Cardiac fibroblast (primary cell): ENCODE measurements at regions not wholly inside any gene's neighbourhood (a gene's known extent, or its start where the extent isn't known, plus 50 kb on each side); places are given as distances from the start of the nearest gene placed in this dataset.

ENCODE experiments used
- DNase-seq, 2 donors: peaks; one replicate each; pipeline versions ENCODE4 v3.0.0 to v3.0.0-alpha.2; 2010; ENCODE audit warnings: low read depth in 2 of 2
- H3K4me3 ChIP-seq, 2 donors: replicated peaks in 1 of 2; 1 replicate in 1 of 2; 2 replicates in 1 of 2; pipeline ENCODE4 v1.5.1; 2011; ENCODE audit warnings: low read depth in 2 of 2, low read length in 2 of 2, mild to moderate bottlenecking in 2 of 2, moderate library complexity in 1 of 2
- CTCF ChIP-seq: IDR thresholded peaks from one replicate; pipeline ENCODE4 v1.5.1; 2011; ENCODE audit warnings: low read depth, mild to moderate bottlenecking, low read length, inconsistent platforms

GRCh38 chr2:196330645-196331044 is 159.3 kb upstream of the STK17B start:
- no peak overlapping the region for H3K4me3 ChIP-seq
- TF ChIP-seq CTCF = no peak
- no peak for DNase-seq

- peak; percentile 85 to 87 for DNase-seq
- no peak for TF ChIP-seq CTCF
Observed at GRCh38 chr2:196331143-196331542, 159.8 kb upstream of the STK17B start.

GRCh38 chr2:196331851-196332250 is 160.5 kb upstream of the STK17B start:
- peak; percentile 32 to 62 for DNase-seq
- no peak overlapping the region for H3K4me3 ChIP-seq
- TF ChIP-seq CTCF = no peak

More at GRCh38 chr2:196331143-196331542, 159.8 kb upstream of the STK17B start:
- H3K4me3 ChIP-seq = no peak overlapping the region

- DNase-seq = no peak
- TF ChIP-seq CTCF = no peak
Observed at GRCh38 chr2:196333397-196333796, 162.0 kb upstream of the STK17B start.

GRCh38 chr2:196334710-196335109 is 163.3 kb upstream of the STK17B start:
- TF ChIP-seq CTCF = no peak
- H3K4me3 ChIP-seq = no peak overlapping the region
- peak in 1 of 2 donors; percentile 47 for DNase-seq

More at GRCh38 chr2:196333397-196333796, 162.0 kb upstream of the STK17B start:
- no peak overlapping the region for H3K4me3 ChIP-seq

- TF ChIP-seq CTCF = no peak
- no peak overlapping the region for H3K4me3 ChIP-seq
- peak; percentile 63 to 77 for DNase-seq
Observed at GRCh38 chr2:196335221-196335634, 163.8 kb upstream of the STK17B start.

GRCh38 chr2:196336207-196336606 is 164.8 kb upstream of the STK17B start:
- no peak for DNase-seq
- TF ChIP-seq CTCF = no peak
- H3K4me3 ChIP-seq = no peak overlapping the region
